HG02642 (cell line): ENCODE measurements at regions not wholly inside any gene's neighbourhood (a gene's known extent, or its start where the extent isn't known, plus 50 kb on each side); places are given as distances from the start of the nearest gene placed in this dataset.
"Not testable (repeated sequence)": the region's sequence is repeated elsewhere in the genome, so short reads cannot be mapped to it uniquely, and the experiment has no call there.

Experiments
- ATAC-seq: cut with Tn5 transposase; IDR thresholded peaks from one replicate; pipeline ENCODE4 v1.9.1; 2021; ENCODE audit warnings: mild to moderate bottlenecking; ENCODE audit not compliant: unreplicated experiment, poor library complexity

GRCh38 chr15:36191459-36191858 is 388.0 kb upstream of the CDIN1 start:
- ATAC-seq = no peak

GRCh38 chr15:36195361-36196007 is 383.9 kb upstream of the CDIN1 start:
- ATAC-seq = not testable (repeated sequence)

- ATAC-seq = no peak
Measured at GRCh38 chr15:36208868-36209582, 370.4 kb upstream of the CDIN1 start.

- ATAC-seq = no peak
Measured at GRCh38 chr15:36210426-36210825, 369.0 kb upstream of the CDIN1 start.

- no peak for ATAC-seq
Measured at GRCh38 chr15:36218322-36218721, 361.1 kb upstream of the CDIN1 start.

- ATAC-seq = no peak
Measured at GRCh38 chr15:36218991-36219390, 360.4 kb upstream of the CDIN1 start.

GRCh38 chr15:36221992-36222391 is 357.4 kb upstream of the CDIN1 start:
- ATAC-seq = no peak

- no peak for ATAC-seq
Measured at GRCh38 chr15:36230776-36231175, 348.6 kb upstream of the CDIN1 start.

- ATAC-seq = no peak
Measured at GRCh38 chr15:36232491-36232890, 346.9 kb upstream of the CDIN1 start.

- no peak for ATAC-seq
Measured at GRCh38 chr15:36234743-36235142, 344.7 kb upstream of the CDIN1 start.

- no peak for ATAC-seq
Measured at GRCh38 chr15:36235173-36235572, 344.3 kb upstream of the CDIN1 start.

- no peak for ATAC-seq
Measured at GRCh38 chr15:36239509-36239908, 339.9 kb upstream of the CDIN1 start.

- no peak for ATAC-seq
Measured at GRCh38 chr15:36251450-36251849, 328.0 kb upstream of the CDIN1 start.

- no peak for ATAC-seq
Measured at GRCh38 chr15:36252146-36252711, 327.2 kb upstream of the CDIN1 start.

GRCh38 chr15:36254426-36254825 is 325.0 kb upstream of the CDIN1 start:
- ATAC-seq = no peak

- no peak for ATAC-seq
Measured at GRCh38 chr15:36256404-36256807, 323.0 kb upstream of the CDIN1 start.

GRCh38 chr15:36263666-36264065 is 315.8 kb upstream of the CDIN1 start:
- no peak for ATAC-seq

- no peak for ATAC-seq
Measured at GRCh38 chr15:36265422-36265821, 314.0 kb upstream of the CDIN1 start.

GRCh38 chr15:36271048-36271447 is 308.4 kb upstream of the CDIN1 start:
- no peak for ATAC-seq

GRCh38 chr15:36275656-36276055 is 303.8 kb upstream of the CDIN1 start:
- no peak for ATAC-seq

GRCh38 chr15:36278219-36278618 is 301.2 kb upstream of the CDIN1 start:
- ATAC-seq = no peak

GRCh38 chr15:36282821-36283220 is 296.6 kb upstream of the CDIN1 start:
- no peak for ATAC-seq
